ENCODE measurements at regions not wholly inside any gene's neighbourhood (a gene's known extent, or its start where the extent isn't known, plus 50 kb on each side); places are given as distances from the start of the nearest gene placed in this dataset.

- no peak for TF ChIP-seq CTCF (IDR thresholded peaks at IDR 0.05; ENCODE audit: low read depth, low read length, missing input control)
- TF ChIP-seq RXRA (IDR thresholded peaks at IDR 0.05) = no peak
Measured at GRCh38 chr2:125901278-125901677, 754.7 kb upstream of the GYPC start (continued).

GRCh38 chr2:125925891-125926546 lies 729.9 kb upstream of the GYPC start:
- WGBS = 76% methylated on average over 7 of the region's 7 CpGs

More at GRCh38 chr2:125925891-125926546, 729.9 kb upstream of the GYPC start:
- H3K4me3 ChIP-seq (ENCODE audit: low read depth in 1 of 3, low read length in 3 of 3) = no peak overlapping the region
- no peak for DNase-seq (ENCODE audit: low spot score)
- TF ChIP-seq HNF4G (IDR thresholded peaks at IDR 0.05) (no peak), SP1 (IDR thresholded peaks at IDR 0.05) (no peak), EGR1 (IDR thresholded peaks at IDR 0.05; ENCODE audit: low read depth in 2 of 2) (no peak), REST (IDR thresholded peaks at IDR 0.05) (no peak), FOXA1 (IDR thresholded peaks at IDR 0.05) (no peak), TAF1 (conservative IDR thresholded peaks at IDR 0.05) (no peak), CTCF (IDR thresholded peaks at IDR 0.05; ENCODE audit: low read depth, low read length, missing input control) (no peak), ATF3 (IDR thresholded peaks at IDR 0.05) (no peak), HNF4A (conservative IDR thresholded peaks at IDR 0.05) (no peak), YY1 (IDR thresholded peaks at IDR 0.05) (no peak), ZBTB33 (IDR thresholded peaks at IDR 0.05) (no peak), FOXA2 (IDR thresholded peaks at IDR 0.05) (no peak), NR2F2 (IDR thresholded peaks at IDR 0.05) (no peak), MAX (IDR thresholded peaks at IDR 0.05) (no peak), GABPA (IDR thresholded peaks at IDR 0.05 in 1 of 2, conservative IDR thresholded peaks at IDR 0.05 in 1 of 2) (no peak), RXRA (IDR thresholded peaks at IDR 0.05) (no peak), RAD21 (IDR thresholded peaks at IDR 0.05) (no peak), JUND (IDR thresholded peaks at IDR 0.05) (no peak)
- no peaks in the 10 kb centered on the region for H3K27me3 ChIP-seq (ENCODE audit: control insufficient read depth in 4 of 4, insufficient read depth in 4 of 4, low read length in 3 of 4)
- no peak overlapping the region for H3K9ac ChIP-seq (ENCODE audit: low read depth in 1 of 2, low read length in 2 of 2)
- H3K27ac ChIP-seq (ENCODE audit: low read depth in 1 of 2, low read length in 2 of 2) = no peak overlapping the region
- H3K4me1 ChIP-seq (ENCODE audit: control insufficient read depth in 4 of 4, insufficient read depth in 4 of 4, low read length in 3 of 4) = peaks cover 0 to 4% (median 0%) of the 10 kb centered on the region in 4 donors
- no peaks in the 10 kb centered on the region for H3K36me3 ChIP-seq (ENCODE audit: control insufficient read depth in 4 of 4, insufficient read depth in 3 of 4, low read depth in 1 of 4, low read length in 3 of 4)
- H3K9me3 ChIP-seq (ENCODE audit: control insufficient read depth in 4 of 4, low read length in 3 of 4) = no peaks in the 10 kb centered on the region
